Calu3 (cell line): ENCODE measurements at regions not wholly inside any gene's neighbourhood (a gene's known extent, or its start where the extent isn't known, plus 50 kb on each side); places are given as distances from the start of the nearest gene placed in this dataset.

Experiments
- BruUV-seq: library from RNA; stranded (reverse); fragments of 400-500 nt; replicated peaks from 2 replicates; lab custom pipeline; 2021; lab: Mats Ljungman, UMichigan
- CTCF ChIA-PET: fragments of 300-600 bp; sonication (Branson Sonifier 250); formaldehyde crosslinking; loops from one replicate; lab custom pipeline; 2022; ENCODE audit warnings: antibody characterized with exemption; lab: Charles Lee
- DNase-seq: peaks from one replicate; pipeline ENCODE4 v3.0.0; 2022
- H3K27ac Mint-ChIP-seq: one replicate; pipeline ENCODE4 v1.8.0; 2022; ENCODE audit warnings: mixed read lengths; ENCODE audit not compliant: unreplicated experiment
- H3K27me3 Mint-ChIP-seq: one replicate; pipeline ENCODE4 v1.8.0; 2022; ENCODE audit warnings: mixed read lengths; ENCODE audit not compliant: unreplicated experiment
- H3K36me3 Mint-ChIP-seq: one replicate; pipeline ENCODE4 v1.8.0; 2022; ENCODE audit warnings: mild to moderate bottlenecking, moderate library complexity, mixed read lengths; ENCODE audit not compliant: insufficient read depth, unreplicated experiment
- H3K4me1 Mint-ChIP-seq: one replicate; pipeline ENCODE4 v1.8.0; 2022; ENCODE audit warnings: mild to moderate bottlenecking, low read depth, mixed read lengths; ENCODE audit not compliant: unreplicated experiment
- H3K4me3 Mint-ChIP-seq: one replicate; pipeline ENCODE4 v1.8.0; 2022; ENCODE audit warnings: mild to moderate bottlenecking, low read depth, moderate library complexity, mixed read lengths; ENCODE audit not compliant: unreplicated experiment
- H3K9me3 Mint-ChIP-seq: one replicate; pipeline ENCODE4 v1.8.0; 2022; ENCODE audit warnings: low read depth, mixed read lengths; ENCODE audit not compliant: unreplicated experiment
- intact Hi-C: fragments of 100-400 bp; cut with micrococcal nuclease; formaldehyde crosslinking; loops from one replicate; pipeline ENCODE4 v1.10.0; 2022; ENCODE audit not compliant: unreplicated experiment
- TF ChIP-seq, protein P1 (sequence below): fragments of 200-600 bp; IDR thresholded peaks from one replicate; pipeline ENCODE4 v1.8.0; 2022; ENCODE audit warnings: antibody characterized with exemption; ENCODE audit not compliant: unreplicated experiment

DNA sequence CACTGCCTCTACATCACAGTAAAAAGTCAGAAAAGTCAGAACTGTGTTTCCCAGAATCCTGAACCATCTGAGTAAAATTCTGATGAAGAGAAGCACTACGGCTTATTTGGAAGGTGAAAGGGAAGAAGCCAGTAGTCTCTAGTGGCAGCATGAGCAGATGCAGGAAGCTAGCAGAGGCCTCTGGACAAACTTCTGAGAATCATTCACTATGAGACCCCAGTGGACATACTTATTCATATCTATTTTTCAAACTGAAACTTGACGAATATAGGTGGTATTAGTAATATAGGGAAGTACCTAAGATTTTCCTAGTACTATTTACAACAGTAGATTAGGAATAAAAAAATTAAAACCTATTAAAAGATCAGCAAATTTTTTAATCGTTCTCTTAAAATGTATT, 272.8 kb upstream of the TTC14 start:
- no peak overlapping the region for H3K27ac Mint-ChIP-seq
- no peaks in the 10 kb centered on the region for H3K36me3 Mint-ChIP-seq
- no peaks in the 10 kb centered on the region for H3K4me1 Mint-ChIP-seq
- DNase-seq: no peak
- BruUV-seq: no TSS peak
- peaks cover 2% of the 10 kb centered on the region for H3K9me3 Mint-ChIP-seq
- no peaks in the 10 kb centered on the region for H3K27me3 Mint-ChIP-seq
- CTCF ChIA-PET: no interaction called here
- TF ChIP-seq, protein P1, sequence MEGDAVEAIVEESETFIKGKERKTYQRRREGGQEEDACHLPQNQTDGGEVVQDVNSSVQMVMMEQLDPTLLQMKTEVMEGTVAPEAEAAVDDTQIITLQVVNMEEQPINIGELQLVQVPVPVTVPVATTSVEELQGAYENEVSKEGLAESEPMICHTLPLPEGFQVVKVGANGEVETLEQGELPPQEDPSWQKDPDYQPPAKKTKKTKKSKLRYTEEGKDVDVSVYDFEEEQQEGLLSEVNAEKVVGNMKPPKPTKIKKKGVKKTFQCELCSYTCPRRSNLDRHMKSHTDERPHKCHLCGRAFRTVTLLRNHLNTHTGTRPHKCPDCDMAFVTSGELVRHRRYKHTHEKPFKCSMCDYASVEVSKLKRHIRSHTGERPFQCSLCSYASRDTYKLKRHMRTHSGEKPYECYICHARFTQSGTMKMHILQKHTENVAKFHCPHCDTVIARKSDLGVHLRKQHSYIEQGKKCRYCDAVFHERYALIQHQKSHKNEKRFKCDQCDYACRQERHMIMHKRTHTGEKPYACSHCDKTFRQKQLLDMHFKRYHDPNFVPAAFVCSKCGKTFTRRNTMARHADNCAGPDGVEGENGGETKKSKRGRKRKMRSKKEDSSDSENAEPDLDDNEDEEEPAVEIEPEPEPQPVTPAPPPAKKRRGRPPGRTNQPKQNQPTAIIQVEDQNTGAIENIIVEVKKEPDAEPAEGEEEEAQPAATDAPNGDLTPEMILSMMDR: no peak
- no peak overlapping the region for H3K4me3 Mint-ChIP-seq
- intact Hi-C loops: no loop called here

DNA sequence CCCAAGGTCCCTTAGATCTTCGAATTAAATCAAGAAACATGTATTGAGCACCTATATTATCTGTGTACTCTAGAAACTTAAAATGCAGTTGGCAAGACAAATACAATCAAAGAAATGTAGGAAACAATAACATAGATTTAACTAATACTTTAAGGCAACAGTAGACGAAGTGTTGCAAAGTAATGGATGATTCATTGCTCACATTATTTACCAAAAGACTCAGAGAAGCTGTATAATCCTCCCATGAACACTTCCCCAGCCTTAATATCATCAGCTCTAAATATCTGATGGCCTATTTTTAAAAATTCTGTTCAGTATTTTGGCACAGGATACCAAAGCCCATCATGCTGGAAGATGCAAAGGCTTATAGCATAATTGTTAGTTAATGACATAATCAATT, 272.1 kb upstream of the TTC14 start:
- no TSS peak for BruUV-seq
- CTCF ChIA-PET: no interaction called here
- Mint-ChIP-seq H3K4me3 (no peak overlapping the region), H3K27me3 (no peaks in the 10 kb centered on the region), H3K27ac (no peak overlapping the region), H3K4me1 (no peaks in the 10 kb centered on the region), H3K36me3 (no peaks in the 10 kb centered on the region), H3K9me3 (peaks cover 2% of the 10 kb centered on the region)
- TF ChIP-seq, protein P1: no peak
- intact Hi-C loops: no loop called here
- DNase-seq: no peak

GRCh38 chr3:180330440-180330839, 271.5 kb upstream of the TTC14 start:
- no peak for DNase-seq
- CTCF ChIA-PET: no interaction called here
- BruUV-seq: no TSS peak
- no peak overlapping the region for H3K27ac Mint-ChIP-seq
- H3K4me3 Mint-ChIP-seq: no peak overlapping the region
- TF ChIP-seq, protein P1: no peak
- H3K9me3 Mint-ChIP-seq: peaks cover 2% of the 10 kb centered on the region
- H3K27me3 Mint-ChIP-seq: no peaks in the 10 kb centered on the region
- H3K4me1 Mint-ChIP-seq: no peaks in the 10 kb centered on the region
- intact Hi-C loops: no loop called here
- H3K36me3 Mint-ChIP-seq: no peaks in the 10 kb centered on the region

DNA sequence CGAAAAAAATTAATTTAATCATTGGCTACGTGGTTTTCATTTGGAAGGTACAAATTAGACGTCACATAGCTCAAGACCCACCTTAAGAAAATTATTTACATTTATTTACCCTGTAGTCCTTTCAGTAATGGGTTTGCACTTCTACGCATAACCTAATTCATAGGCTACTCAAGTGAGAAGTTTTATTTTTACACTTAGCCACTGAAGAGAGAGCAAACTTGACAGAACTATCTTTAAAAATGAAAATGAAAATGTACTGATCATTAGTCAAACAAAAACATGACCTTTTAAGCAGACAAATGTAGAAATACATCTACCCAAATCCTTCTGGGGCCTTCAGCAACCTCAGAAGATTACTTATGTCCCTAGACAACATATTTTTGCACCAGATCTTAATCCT, 269.4 kb upstream of the TTC14 start:
- CTCF ChIA-PET: no interaction called here
- BruUV-seq: no TSS peak
- no peaks in the 10 kb centered on the region for H3K27me3 Mint-ChIP-seq

More for the DNA sequence above, 269.4 kb upstream of the TTC14 start:
- intact Hi-C loops: no loop called here
- Mint-ChIP-seq H3K36me3 (no peaks in the 10 kb centered on the region), H3K4me3 (no peak overlapping the region), H3K27ac (no peak overlapping the region), H3K9me3 (peaks cover 5% of the 10 kb centered on the region), H3K4me1 (no peaks in the 10 kb centered on the region)
- TF ChIP-seq, protein P1: no peak
- DNase-seq: no peak
